ENCODE measurements at regions not wholly inside any gene's neighbourhood (a gene's known extent, or its start where the extent isn't known, plus 50 kb on each side); places are given as distances from the start of the nearest gene placed in this dataset.
"Not testable (repeated sequence)": the region's sequence is repeated elsewhere in the genome, so short reads cannot be mapped to it uniquely, and the experiment has no call there.

DNA sequence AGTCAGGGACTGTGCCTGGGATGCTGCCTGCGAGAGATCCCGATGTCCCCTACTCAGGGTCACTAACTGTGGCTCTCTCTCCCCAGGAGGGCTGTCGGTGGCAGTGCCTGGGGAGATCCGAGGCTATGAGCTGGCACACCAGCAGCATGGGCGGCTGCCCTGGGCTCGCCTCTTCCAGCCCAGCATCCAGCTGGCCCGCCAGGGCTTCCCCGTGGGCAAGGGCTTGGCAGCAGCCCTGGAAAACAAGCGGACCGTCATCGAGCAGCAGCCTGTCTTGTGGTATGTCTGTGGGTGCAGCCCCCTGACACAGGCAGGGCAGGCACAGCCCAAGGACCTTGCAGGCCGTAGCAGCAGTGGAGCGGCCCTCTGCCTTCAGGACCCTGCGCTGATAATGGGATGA lies 3088.9 kb downstream of the RPIA start:
- not testable (repeated sequence) for TF ChIP-seq CTCF (IDR thresholded peaks at IDR 0.05; ENCODE audit: low read depth, low read length, poor library complexity, severe bottlenecking); EZH2phosphoT487 (IDR thresholded peaks at IDR 0.05; ENCODE audit: borderline replicate concordance, low read length)

Data from DOHH2 (cell line).